ENCODE measurements at regions not wholly inside any gene's neighbourhood (a gene's known extent, or its start where the extent isn't known, plus 50 kb on each side); places are given as distances from the start of the nearest gene placed in this dataset.

DNA sequence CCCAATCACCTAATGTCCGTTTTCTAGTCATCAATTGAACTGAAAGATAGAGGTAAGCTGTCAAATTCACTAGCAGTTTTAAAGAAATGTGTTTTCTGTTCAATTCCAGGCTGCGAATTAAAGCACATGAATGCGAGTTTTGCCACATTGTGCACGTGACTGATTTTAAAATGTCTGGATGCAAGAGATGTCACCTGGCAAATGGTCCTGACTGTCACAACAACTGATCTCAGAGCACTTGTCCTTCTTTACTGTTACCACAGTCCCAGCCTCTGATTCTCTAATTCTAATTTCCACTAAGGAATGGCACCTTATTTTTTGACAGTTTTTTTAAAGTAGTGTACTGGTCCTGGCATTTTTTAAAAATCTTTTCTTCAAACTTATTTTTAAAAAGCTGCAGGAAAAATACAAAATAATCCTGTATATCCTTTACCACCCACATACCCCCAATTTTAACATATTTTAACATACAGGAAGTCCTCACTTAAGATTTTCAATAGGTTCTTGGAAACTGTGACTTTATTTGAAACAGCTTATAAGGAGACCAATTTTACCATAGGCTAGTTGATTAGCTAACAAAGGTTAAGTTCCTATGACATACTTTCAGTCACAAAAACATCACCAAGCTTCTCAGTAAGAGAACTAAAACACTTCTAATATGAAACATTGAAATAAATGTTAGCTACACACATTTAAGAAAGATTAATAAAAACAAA, 1364.3 kb downstream of the EFNA5 start:
- Histone ChIP-seq H3K4me1 (ENCODE audit: control insufficient read depth in 4 of 4, insufficient read depth in 4 of 4, low read length in 3 of 4) (no peaks in the 10 kb centered on the region), H3K27me3 (ENCODE audit: control insufficient read depth in 4 of 4, insufficient read depth in 4 of 4, low read length in 3 of 4) (no peaks in the 10 kb centered on the region), H3K27ac (ENCODE audit: low read depth in 1 of 2, low read length in 2 of 2) (no peak overlapping the region), H3K9me3 (ENCODE audit: control insufficient read depth in 4 of 4, low read length in 3 of 4) (no peaks in the 10 kb centered on the region), H3K36me3 (ENCODE audit: control insufficient read depth in 4 of 4, insufficient read depth in 3 of 4, low read depth in 1 of 4, low read length in 3 of 4) (no peaks in the 10 kb centered on the region), H3K4me3 (ENCODE audit: low read depth in 1 of 3, low read length in 3 of 3) (no peak overlapping the region), H3K9ac (ENCODE audit: low read depth in 1 of 2, low read length in 2 of 2) (no peak overlapping the region)
- no peak for DNase-seq (ENCODE audit: low spot score)
- TF ChIP-seq ZBTB33 (IDR thresholded peaks at IDR 0.05) (no peak), HNF4A (conservative IDR thresholded peaks at IDR 0.05) (no peak), TAF1 (conservative IDR thresholded peaks at IDR 0.05) (no peak), JUND (IDR thresholded peaks at IDR 0.05) (no peak), SP1 (IDR thresholded peaks at IDR 0.05) (no peak), HNF4G (IDR thresholded peaks at IDR 0.05) (no peak), FOXA2 (IDR thresholded peaks at IDR 0.05) (no peak)
- TF ChIP-seq, protein P1, sequence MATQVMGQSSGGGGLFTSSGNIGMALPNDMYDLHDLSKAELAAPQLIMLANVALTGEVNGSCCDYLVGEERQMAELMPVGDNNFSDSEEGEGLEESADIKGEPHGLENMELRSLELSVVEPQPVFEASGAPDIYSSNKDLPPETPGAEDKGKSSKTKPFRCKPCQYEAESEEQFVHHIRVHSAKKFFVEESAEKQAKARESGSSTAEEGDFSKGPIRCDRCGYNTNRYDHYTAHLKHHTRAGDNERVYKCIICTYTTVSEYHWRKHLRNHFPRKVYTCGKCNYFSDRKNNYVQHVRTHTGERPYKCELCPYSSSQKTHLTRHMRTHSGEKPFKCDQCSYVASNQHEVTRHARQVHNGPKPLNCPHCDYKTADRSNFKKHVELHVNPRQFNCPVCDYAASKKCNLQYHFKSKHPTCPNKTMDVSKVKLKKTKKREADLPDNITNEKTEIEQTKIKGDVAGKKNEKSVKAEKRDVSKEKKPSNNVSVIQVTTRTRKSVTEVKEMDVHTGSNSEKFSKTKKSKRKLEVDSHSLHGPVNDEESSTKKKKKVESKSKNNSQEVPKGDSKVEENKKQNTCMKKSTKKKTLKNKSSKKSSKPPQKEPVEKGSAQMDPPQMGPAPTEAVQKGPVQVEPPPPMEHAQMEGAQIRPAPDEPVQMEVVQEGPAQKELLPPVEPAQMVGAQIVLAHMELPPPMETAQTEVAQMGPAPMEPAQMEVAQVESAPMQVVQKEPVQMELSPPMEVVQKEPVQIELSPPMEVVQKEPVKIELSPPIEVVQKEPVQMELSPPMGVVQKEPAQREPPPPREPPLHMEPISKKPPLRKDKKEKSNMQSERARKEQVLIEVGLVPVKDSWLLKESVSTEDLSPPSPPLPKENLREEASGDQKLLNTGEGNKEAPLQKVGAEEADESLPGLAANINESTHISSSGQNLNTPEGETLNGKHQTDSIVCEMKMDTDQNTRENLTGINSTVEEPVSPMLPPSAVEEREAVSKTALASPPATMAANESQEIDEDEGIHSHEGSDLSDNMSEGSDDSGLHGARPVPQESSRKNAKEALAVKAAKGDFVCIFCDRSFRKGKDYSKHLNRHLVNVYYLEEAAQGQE (IDR thresholded peaks at IDR 0.05), result no peak
- TF ChIP-seq, protein P2, sequence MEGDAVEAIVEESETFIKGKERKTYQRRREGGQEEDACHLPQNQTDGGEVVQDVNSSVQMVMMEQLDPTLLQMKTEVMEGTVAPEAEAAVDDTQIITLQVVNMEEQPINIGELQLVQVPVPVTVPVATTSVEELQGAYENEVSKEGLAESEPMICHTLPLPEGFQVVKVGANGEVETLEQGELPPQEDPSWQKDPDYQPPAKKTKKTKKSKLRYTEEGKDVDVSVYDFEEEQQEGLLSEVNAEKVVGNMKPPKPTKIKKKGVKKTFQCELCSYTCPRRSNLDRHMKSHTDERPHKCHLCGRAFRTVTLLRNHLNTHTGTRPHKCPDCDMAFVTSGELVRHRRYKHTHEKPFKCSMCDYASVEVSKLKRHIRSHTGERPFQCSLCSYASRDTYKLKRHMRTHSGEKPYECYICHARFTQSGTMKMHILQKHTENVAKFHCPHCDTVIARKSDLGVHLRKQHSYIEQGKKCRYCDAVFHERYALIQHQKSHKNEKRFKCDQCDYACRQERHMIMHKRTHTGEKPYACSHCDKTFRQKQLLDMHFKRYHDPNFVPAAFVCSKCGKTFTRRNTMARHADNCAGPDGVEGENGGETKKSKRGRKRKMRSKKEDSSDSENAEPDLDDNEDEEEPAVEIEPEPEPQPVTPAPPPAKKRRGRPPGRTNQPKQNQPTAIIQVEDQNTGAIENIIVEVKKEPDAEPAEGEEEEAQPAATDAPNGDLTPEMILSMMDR (IDR thresholded peaks at IDR 0.05; ENCODE audit: low read depth, low read length, missing input control), result no peak
- TF ChIP-seq, protein P3, sequence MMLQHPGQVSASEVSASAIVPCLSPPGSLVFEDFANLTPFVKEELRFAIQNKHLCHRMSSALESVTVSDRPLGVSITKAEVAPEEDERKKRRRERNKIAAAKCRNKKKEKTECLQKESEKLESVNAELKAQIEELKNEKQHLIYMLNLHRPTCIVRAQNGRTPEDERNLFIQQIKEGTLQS (IDR thresholded peaks at IDR 0.05), result no peak
- 66% methylated on average over 4 of the region's 4 CpGs for WGBS

DNA sequence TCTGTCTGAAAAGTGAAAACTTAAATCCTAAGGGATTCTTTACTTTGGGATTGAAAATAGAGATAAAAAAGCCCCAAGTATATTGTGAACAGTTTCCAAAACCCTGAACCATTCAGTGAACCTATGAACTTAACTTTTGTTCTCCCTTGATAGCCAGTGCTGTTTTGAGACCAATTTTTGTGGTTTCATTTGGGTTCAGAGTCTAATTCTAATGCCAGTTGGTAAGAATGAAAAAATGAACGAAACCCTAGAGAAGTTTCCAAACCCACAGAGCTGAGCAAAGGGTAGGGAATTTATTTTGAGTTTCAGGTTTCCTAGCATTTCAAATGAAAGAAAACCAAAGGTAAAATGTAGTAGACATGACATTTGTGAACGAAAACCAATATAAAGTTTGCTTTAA, 1366.8 kb downstream of the EFNA5 start:
- no peak for DNase-seq (ENCODE audit: low spot score)
- Histone ChIP-seq H3K9ac (ENCODE audit: low read depth in 1 of 2, low read length in 2 of 2) (no peak overlapping the region), H3K4me3 (ENCODE audit: low read depth in 1 of 3, low read length in 3 of 3) (no peak overlapping the region), H3K27me3 (ENCODE audit: control insufficient read depth in 4 of 4, insufficient read depth in 4 of 4, low read length in 3 of 4) (no peaks in the 10 kb centered on the region), H3K4me1 (ENCODE audit: control insufficient read depth in 4 of 4, insufficient read depth in 4 of 4, low read length in 3 of 4) (no peaks in the 10 kb centered on the region), H3K27ac (ENCODE audit: low read depth in 1 of 2, low read length in 2 of 2) (no peak overlapping the region), H3K9me3 (ENCODE audit: control insufficient read depth in 4 of 4, low read length in 3 of 4) (no peaks in the 10 kb centered on the region), H3K36me3 (ENCODE audit: control insufficient read depth in 4 of 4, insufficient read depth in 3 of 4, low read depth in 1 of 4, low read length in 3 of 4) (no peaks in the 10 kb centered on the region)
- WGBS, result 73% methylated on average over 2 of the region's 2 CpGs
- TF ChIP-seq TAF1 (conservative IDR thresholded peaks at IDR 0.05) (no peak), FOXA1 (IDR thresholded peaks at IDR 0.05) (no peak), RXRA (IDR thresholded peaks at IDR 0.05) (no peak), EGR1 (IDR thresholded peaks at IDR 0.05; ENCODE audit: low read depth in 2 of 2) (no peak), FOXA2 (IDR thresholded peaks at IDR 0.05) (no peak), GABPA (IDR thresholded peaks at IDR 0.05 in 1 of 2, conservative IDR thresholded peaks at IDR 0.05 in 1 of 2) (no peak), YY1 (IDR thresholded peaks at IDR 0.05) (no peak), ZBTB33 (IDR thresholded peaks at IDR 0.05) (no peak), HNF4G (IDR thresholded peaks at IDR 0.05) (no peak), JUND (IDR thresholded peaks at IDR 0.05) (no peak), HNF4A (conservative IDR thresholded peaks at IDR 0.05) (no peak)
- TF ChIP-seq, protein P3 (IDR thresholded peaks at IDR 0.05), result no peak
- TF ChIP-seq, protein P1 (IDR thresholded peaks at IDR 0.05), result no peak

Data from liver (tissue), 8 donors.